Type B pancreatic cell (in vitro differentiated cells): ENCODE measurements at regions not wholly inside any gene's neighbourhood (a gene's known extent, or its start where the extent isn't known, plus 50 kb on each side); places are given as distances from the start of the nearest gene placed in this dataset.
"Not testable (repeated sequence)": the region's sequence is repeated elsewhere in the genome, so short reads cannot be mapped to it uniquely, and the experiment has no call there.

ENCODE experiments used
- DNase-seq: peaks from one replicate; pipeline ENCODE4 v3.0.0; 2021; ENCODE audit warnings: mixed read lengths; ENCODE audit not compliant: unreplicated experiment; ENCODE audit errors: extremely low spot score
- H3K27ac Mint-ChIP-seq: 2 replicates; pipeline ENCODE4 v1.8.0; 2021; ENCODE audit warnings: mild to moderate bottlenecking, mixed read lengths
- H3K27me3 Mint-ChIP-seq: 2 replicates; pipeline ENCODE4 v1.8.0; 2021; ENCODE audit warnings: mixed read lengths
- H3K36me3 Mint-ChIP-seq: 2 replicates; pipeline ENCODE4 v1.8.0; 2021; ENCODE audit warnings: mixed read lengths
- H3K4me1 Mint-ChIP-seq: one replicate; pipeline ENCODE4 v1.8.0; 2021; ENCODE audit warnings: mixed read lengths; ENCODE audit not compliant: unreplicated experiment
- H3K4me3 Mint-ChIP-seq: 2 replicates; pipeline ENCODE4 v1.8.0; 2021; ENCODE audit warnings: mild to moderate bottlenecking, mixed read lengths
- H3K9me3 Mint-ChIP-seq: 2 replicates; pipeline ENCODE4 v1.8.0; 2021; ENCODE audit warnings: mixed read lengths
- TF ChIP-seq, protein P1 (sequence below): fragments of 200-600 bp; sonication (generic); conservative IDR thresholded peaks from 2 replicates; pipeline ENCODE4 v1.5.0; 2021; ENCODE audit warnings: antibody characterized with exemption, mild to moderate bottlenecking

DNA sequence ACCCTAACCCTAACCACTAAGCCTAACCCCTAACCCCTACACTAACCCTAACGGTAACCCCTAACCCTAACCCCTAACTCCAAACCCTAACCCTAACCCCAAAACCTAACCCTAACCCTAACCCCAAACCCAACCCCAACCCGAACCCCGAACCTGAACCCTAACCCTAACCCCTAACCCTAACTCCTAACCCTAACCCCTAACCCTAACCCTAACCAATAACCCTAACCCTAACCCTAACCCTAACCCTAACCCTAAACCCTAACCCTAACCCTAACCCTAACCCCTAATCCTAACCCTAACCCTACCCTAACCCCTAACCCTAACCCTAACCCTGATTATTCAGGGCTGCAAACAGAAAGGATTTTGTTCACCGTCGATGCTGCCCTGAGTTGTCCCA is 144.6 kb upstream of the DUSP22 start:
- peaks cover 15% of the 10 kb centered on the region for H3K27me3 Mint-ChIP-seq
- H3K4me1 Mint-ChIP-seq, H3K27ac Mint-ChIP-seq, H3K4me3 Mint-ChIP-seq, DNase-seq, H3K36me3 Mint-ChIP-seq, H3K9me3 Mint-ChIP-seq: not testable (repeated sequence)

GRCh38 chr6:148051-148984 is 144.0 kb upstream of the DUSP22 start:
- not testable (repeated sequence) for H3K4me3 Mint-ChIP-seq, DNase-seq, H3K9me3 Mint-ChIP-seq, H3K36me3 Mint-ChIP-seq, H3K27ac Mint-ChIP-seq
- TF ChIP-seq, protein P1, sequence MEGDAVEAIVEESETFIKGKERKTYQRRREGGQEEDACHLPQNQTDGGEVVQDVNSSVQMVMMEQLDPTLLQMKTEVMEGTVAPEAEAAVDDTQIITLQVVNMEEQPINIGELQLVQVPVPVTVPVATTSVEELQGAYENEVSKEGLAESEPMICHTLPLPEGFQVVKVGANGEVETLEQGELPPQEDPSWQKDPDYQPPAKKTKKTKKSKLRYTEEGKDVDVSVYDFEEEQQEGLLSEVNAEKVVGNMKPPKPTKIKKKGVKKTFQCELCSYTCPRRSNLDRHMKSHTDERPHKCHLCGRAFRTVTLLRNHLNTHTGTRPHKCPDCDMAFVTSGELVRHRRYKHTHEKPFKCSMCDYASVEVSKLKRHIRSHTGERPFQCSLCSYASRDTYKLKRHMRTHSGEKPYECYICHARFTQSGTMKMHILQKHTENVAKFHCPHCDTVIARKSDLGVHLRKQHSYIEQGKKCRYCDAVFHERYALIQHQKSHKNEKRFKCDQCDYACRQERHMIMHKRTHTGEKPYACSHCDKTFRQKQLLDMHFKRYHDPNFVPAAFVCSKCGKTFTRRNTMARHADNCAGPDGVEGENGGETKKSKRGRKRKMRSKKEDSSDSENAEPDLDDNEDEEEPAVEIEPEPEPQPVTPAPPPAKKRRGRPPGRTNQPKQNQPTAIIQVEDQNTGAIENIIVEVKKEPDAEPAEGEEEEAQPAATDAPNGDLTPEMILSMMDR = peak; percentile 71
- peaks cover 22% of the 10 kb centered on the region for H3K27me3 Mint-ChIP-seq
- H3K4me1 Mint-ChIP-seq = peaks cover 11% of the 10 kb centered on the region

DNA sequence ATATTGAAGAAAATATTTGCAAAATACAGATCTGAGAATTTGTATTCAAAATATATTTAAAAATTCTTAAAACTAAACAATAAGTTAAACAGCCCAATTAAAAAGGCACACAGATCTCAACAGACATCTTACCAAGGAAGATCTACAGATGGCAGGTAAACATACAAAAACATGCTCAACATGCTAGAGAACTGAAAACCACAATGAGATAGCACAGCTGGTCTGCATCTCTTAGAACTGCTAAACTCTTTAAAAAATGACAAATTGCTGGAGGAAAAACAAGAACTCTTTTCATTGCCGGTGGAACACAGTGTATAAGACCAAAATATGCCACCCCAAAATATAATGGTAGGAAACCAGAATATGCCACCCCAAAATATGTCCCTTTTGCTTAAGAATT is 142.1 kb upstream of the DUSP22 start:
- DNase-seq, H3K27ac Mint-ChIP-seq, H3K36me3 Mint-ChIP-seq, H3K9me3 Mint-ChIP-seq, H3K4me3 Mint-ChIP-seq: not testable (repeated sequence)
- peaks cover 36% of the 10 kb centered on the region for H3K27me3 Mint-ChIP-seq
- H3K4me1 Mint-ChIP-seq = peaks cover 11% of the 10 kb centered on the region

DNA sequence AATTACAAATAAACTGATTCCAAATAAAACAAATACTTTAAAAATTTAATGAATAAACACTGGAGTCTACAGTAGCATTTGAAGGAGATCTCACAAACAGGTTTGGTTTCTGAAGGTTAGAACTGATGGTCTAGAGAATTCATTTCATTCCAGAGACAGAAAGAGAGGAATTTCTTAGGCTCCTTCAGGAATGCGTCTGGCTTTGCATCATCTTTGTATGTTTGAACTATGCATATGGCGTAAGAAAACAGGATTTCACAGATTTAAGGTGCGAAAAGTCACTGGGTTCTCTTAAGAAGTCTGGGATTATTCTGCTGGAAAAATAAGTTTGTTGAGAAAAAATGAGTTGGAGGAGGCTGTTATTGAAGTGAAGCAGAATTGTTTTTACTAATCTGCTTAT is 139.9 kb upstream of the DUSP22 start:
- Mint-ChIP-seq H3K27me3 (peaks cover 54% of the 10 kb centered on the region), H3K4me1 (peaks cover 11% of the 10 kb centered on the region)
- not testable (repeated sequence) for H3K9me3 Mint-ChIP-seq, H3K36me3 Mint-ChIP-seq, H3K4me3 Mint-ChIP-seq, H3K27ac Mint-ChIP-seq, DNase-seq

GRCh38 chr6:153026-153425 is 139.3 kb upstream of the DUSP22 start:
- H3K9me3 Mint-ChIP-seq, H3K27ac Mint-ChIP-seq, DNase-seq, H3K4me3 Mint-ChIP-seq, H3K36me3 Mint-ChIP-seq: not testable (repeated sequence)
- Mint-ChIP-seq H3K4me1 (peaks cover 11% of the 10 kb centered on the region), H3K27me3 (peaks cover 57% of the 10 kb centered on the region)

DNA sequence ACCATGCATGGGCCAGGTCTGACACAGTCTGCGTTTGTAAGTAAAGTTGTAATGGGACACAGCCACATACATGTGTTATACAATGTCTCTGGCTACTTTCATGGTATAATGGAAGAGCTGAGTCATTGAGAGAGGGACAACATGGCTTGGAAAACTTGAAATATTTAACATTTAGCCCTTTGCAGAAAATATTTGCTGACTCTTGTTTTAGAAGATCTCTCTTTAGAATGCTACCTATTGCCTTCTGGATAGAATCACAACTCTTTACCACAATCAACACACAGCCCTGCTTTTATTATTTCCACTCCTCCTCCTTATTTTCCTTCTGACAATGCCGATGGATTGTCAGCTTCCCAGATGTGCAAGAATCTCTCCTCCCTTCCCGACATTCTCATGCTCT is 138.4 kb upstream of the DUSP22 start:
- not testable (repeated sequence) for H3K36me3 Mint-ChIP-seq, H3K4me3 Mint-ChIP-seq, H3K27ac Mint-ChIP-seq, DNase-seq, H3K9me3 Mint-ChIP-seq
- Mint-ChIP-seq H3K27me3 (peaks cover 63% of the 10 kb centered on the region), H3K4me1 (peaks cover 11% of the 10 kb centered on the region)

DNA sequence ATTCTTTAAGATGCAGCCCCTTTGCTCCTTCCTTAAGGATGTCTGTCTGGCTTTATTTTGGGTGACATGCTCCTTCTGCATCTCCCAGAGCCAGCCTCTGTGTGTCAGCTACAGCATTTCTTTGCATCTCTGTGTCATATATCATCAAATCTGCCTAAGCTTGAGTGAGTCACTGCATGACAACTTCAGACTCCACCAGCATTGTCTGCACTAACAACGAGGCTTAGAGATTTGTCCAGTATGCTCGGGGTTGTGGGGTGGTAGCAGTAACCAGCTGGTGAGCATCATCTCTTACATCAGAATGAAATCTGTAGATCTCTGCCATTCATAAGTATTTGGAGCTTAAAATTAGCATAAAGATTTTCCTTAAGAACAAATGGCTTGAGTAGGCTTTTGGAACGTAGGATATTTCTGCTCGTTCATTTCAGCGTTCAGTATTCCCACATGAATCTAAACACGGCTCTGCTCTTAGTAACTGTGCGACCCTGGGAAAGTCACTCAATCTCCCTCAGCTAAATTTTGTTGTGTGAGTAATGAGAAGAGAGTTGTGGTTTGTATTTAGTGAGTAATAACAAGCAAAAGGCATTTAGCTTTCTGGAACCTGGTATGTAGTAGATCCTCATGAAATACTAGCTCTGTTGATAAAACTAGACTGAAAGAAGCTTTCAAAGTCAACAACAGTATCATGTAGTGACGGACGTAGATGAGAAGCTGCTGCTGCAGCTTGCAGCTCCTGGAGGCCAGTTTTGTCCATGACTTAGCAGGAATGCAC is 137.8 kb upstream of the DUSP22 start:
- H3K9me3 Mint-ChIP-seq, H3K27ac Mint-ChIP-seq, DNase-seq, H3K36me3 Mint-ChIP-seq, H3K4me3 Mint-ChIP-seq: not testable (repeated sequence)
- Mint-ChIP-seq H3K27me3 (peaks cover 68% of the 10 kb centered on the region), H3K4me1 (peaks cover 11% of the 10 kb centered on the region)

DNA sequence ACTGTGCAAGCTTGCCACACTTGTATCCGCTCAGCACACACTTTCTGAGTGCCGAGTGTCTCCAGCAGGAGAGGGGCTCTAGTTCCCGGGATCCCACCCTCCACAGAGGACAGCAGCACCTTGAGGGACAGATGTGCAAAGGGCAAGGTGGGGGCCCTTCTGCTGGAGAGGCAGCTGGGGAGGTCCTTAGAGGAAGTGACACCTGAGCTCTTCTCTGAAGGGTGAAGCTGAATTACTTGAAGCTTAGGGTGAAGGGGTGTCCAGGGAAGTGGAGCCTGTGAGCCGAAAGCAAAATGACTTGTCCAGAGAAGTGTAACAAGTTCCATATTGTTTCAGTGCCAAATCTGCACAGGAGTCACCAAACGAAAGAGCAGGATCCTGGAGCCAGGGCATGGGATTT is 136.3 kb upstream of the DUSP22 start:
- Mint-ChIP-seq H3K27ac (no peak overlapping the region), H3K9me3 (no peaks in the 10 kb centered on the region), H3K4me3 (no peak overlapping the region), H3K27me3 (peaks cover 71% of the 10 kb centered on the region), H3K4me1 (peaks cover 11% of the 10 kb centered on the region), H3K36me3 (no peaks in the 10 kb centered on the region)
- TF ChIP-seq, protein P1 = no peak
- no peak for DNase-seq

GRCh38 chr6:156441-157140 is 135.7 kb upstream of the DUSP22 start:
- not testable (repeated sequence) for H3K27ac Mint-ChIP-seq, H3K9me3 Mint-ChIP-seq, DNase-seq, H3K4me3 Mint-ChIP-seq, H3K36me3 Mint-ChIP-seq
- Mint-ChIP-seq H3K27me3 (peaks cover 72% of the 10 kb centered on the region), H3K4me1 (peaks cover 10% of the 10 kb centered on the region)
